HCT116 (cell line): ENCODE measurements at regions not wholly inside any gene's neighbourhood (a gene's known extent, or its start where the extent isn't known, plus 50 kb on each side); places are given as distances from the start of the nearest gene placed in this dataset.

Experiments used
- ATAC-seq: fragments of 200-7000 bp; cut with Tn5 transposase; 2 replicates; pipeline ENCODE4 v1.9.1; 2020; ENCODE audit warnings: mild to moderate bottlenecking, moderate library complexity
- BruUV-seq: library from RNA; stranded (reverse); fragments of 400-500 nt; replicated peaks from 2 replicates; lab custom pipeline; 2021; lab: Mats Ljungman, UMichigan
- CTCF ChIA-PET: fragments of 300-600 bp; sonication (Branson Sonifier 250); formaldehyde crosslinking; loops from one replicate; lab custom pipeline; 2021; ENCODE audit warnings: antibody characterized with exemption; lab: Charles Lee
- POLR2A ChIA-PET: fragments of 300-600, 350-600 bp; sonication (Branson Sonifier 250); formaldehyde crosslinking; loops from one replicate; lab custom pipeline; 2021; ENCODE audit warnings: antibody characterized with exemption; lab: Charles Lee
- RAD21 ChIA-PET, 2 experiments: fragments of 300-600 bp; sonication (Branson Sonifier 250); formaldehyde crosslinking; loops; one replicate each; lab custom pipeline; 2023; ENCODE audit warnings: low total read pairs in 2 of 2; ENCODE audit not compliant: uncharacterized antibody in 2 of 2, unreplicated experiment in 2 of 2, low non-redundant PET in 1 of 2; lab: Charles Lee
- DNase-seq: peaks from one replicate; pipeline ENCODE4 v3.0.0-alpha.2; 2010; ENCODE audit warnings: low read depth, low spot score
- H2AFZ ChIP-seq: fragments of 200-600 bp; shearing (Covaris generic), sonication (generic); 2 replicates; pipeline ENCODE4 v1.6.1; 2017; ENCODE audit warnings: low read depth, mixed run types, mixed read lengths, antibody characterized with exemption, low read length; ENCODE audit not compliant: poor library complexity, severe bottlenecking
- H3K27ac ChIP-seq: 2 replicates; pipeline ENCODE4 v1.5.1; 2012; ENCODE audit warnings: low read depth, low read length
- H3K27me3 ChIP-seq: fragments of 200-600 bp; sonication (generic); 2 replicates; pipeline ENCODE4 v1.6.1; 2016; ENCODE audit warnings: mixed run types, low read length, mixed read lengths; ENCODE audit not compliant: insufficient read depth
- H3K36me3 ChIP-seq, 2 experiments: fragments of 200-500 bp in 1 of 2; fragments of 200-600 bp in 1 of 2; sonication (Bioruptor generic) in 1 of 2; sonication (generic) in 1 of 2; 2 replicates each; pipeline versions ENCODE4 v1.5.1 to v1.6.1; 2014 to 2016; ENCODE audit warnings: low read length in 2 of 2, inconsistent platforms in 1 of 2, mixed read lengths in 1 of 2, mixed run types in 1 of 2; ENCODE audit not compliant: insufficient read depth in 2 of 2, control insufficient read depth in 1 of 2
- H3K4me1 ChIP-seq, 2 experiments: fragments of 200-600 bp in 1 of 2; sonication (generic) in 1 of 2; 2 replicates each; pipeline versions ENCODE4 v1.5.1 to v1.6.1; 2012 to 2017; ENCODE audit warnings: low read length in 2 of 2, inconsistent platforms in 1 of 2, mild to moderate bottlenecking in 1 of 2, mixed read lengths in 1 of 2, mixed run types in 1 of 2, moderate library complexity in 1 of 2; ENCODE audit not compliant: insufficient read depth in 2 of 2, control insufficient read depth in 1 of 2
- H3K4me2 ChIP-seq: fragments of 200-600 bp; sonication (generic); 2 replicates; pipeline ENCODE4 v1.6.1; 2017; ENCODE audit warnings: mixed run types, low read length, mixed read lengths
- H3K4me3 ChIP-seq, 2 experiments: fragments of 200-600 bp in 1 of 2; sonication (generic) in 1 of 2; replicated peaks in 1 of 2; 2 replicates each; pipeline ENCODE4 v1.5.1; 2011 to 2016; ENCODE audit warnings: low read length in 2 of 2, control low read depth in 1 of 2, low read depth in 1 of 2, mild to moderate bottlenecking in 1 of 2, mixed read lengths in 1 of 2, mixed run types in 1 of 2
- H3K79me2 ChIP-seq: fragments of 200-600 bp; sonication (generic); 2 replicates; pipeline ENCODE4 v1.6.1; 2017; ENCODE audit warnings: mild to moderate bottlenecking, mixed run types, low read length, moderate library complexity, mixed read lengths; ENCODE audit not compliant: insufficient read depth
- H3K9ac ChIP-seq: fragments of 200-600 bp; sonication (generic); 2 replicates; pipeline ENCODE4 v1.6.1; 2016; ENCODE audit warnings: low read length, mixed read lengths
- H3K9me2 ChIP-seq: fragments of 200-600 bp; sonication (generic), shearing (Covaris generic); 2 replicates; pipeline ENCODE4 v1.6.1; 2017; ENCODE audit warnings: mixed run types, mild to moderate bottlenecking, moderate library complexity; ENCODE audit not compliant: insufficient read depth
- H3K9me3 ChIP-seq, 2 experiments: fragments of 200-500 bp in 1 of 2; fragments of 200-600 bp in 1 of 2; sonication (Bioruptor generic) in 1 of 2; sonication (generic) in 1 of 2; 2 replicates each; pipeline ENCODE4 v1.6.1; 2014 to 2017; ENCODE audit warnings: low read length in 2 of 2, mixed read lengths in 2 of 2, inconsistent platforms in 1 of 2, low read depth in 1 of 2, mild to moderate bottlenecking in 1 of 2, mixed run types in 1 of 2, moderate library complexity in 1 of 2; ENCODE audit not compliant: control insufficient read depth in 1 of 2, insufficient read depth in 1 of 2
- H4K20me1 ChIP-seq: fragments of 200-600 bp; sonication (generic), shearing (Covaris generic); 2 replicates; pipeline ENCODE4 v1.6.1; 2017; ENCODE audit warnings: mixed run types, mild to moderate bottlenecking, moderate library complexity; ENCODE audit not compliant: insufficient read depth
- ATF3 ChIP-seq: IDR thresholded peaks from 2 replicates; pipeline ENCODE4 v1.6.1; 2012
- CBX3 ChIP-seq: IDR thresholded peaks from 2 replicates; pipeline ENCODE4 v1.6.1; 2012; ENCODE audit warnings: low read depth
- CEBPB ChIP-seq: IDR thresholded peaks from 2 replicates; pipeline ENCODE4 v1.6.1; 2012; ENCODE audit warnings: low read depth
- EZH2phosphoT487 ChIP-seq: fragments of 200-600 bp; IDR thresholded peaks from 2 replicates; pipeline ENCODE4 v1.6.1; 2018; ENCODE audit warnings: antibody characterized with exemption, borderline replicate concordance
- JUND ChIP-seq: IDR thresholded peaks from 2 replicates; pipeline ENCODE4 v1.6.1; 2012
- REST ChIP-seq: IDR thresholded peaks from 2 replicates; pipeline ENCODE4 v1.6.1; 2012; ENCODE audit warnings: low read depth
- SP1 ChIP-seq: IDR thresholded peaks from 2 replicates; pipeline ENCODE4 v1.6.1; 2012; ENCODE audit warnings: low read depth
- SRF ChIP-seq: IDR thresholded peaks from 2 replicates; pipeline ENCODE4 v1.6.1; 2012; ENCODE audit warnings: low read depth
- ZBTB33 ChIP-seq: IDR thresholded peaks from 2 replicates; pipeline ENCODE4 v1.6.1; 2011; ENCODE audit warnings: mild to moderate bottlenecking, low read length, moderate library complexity; ENCODE audit not compliant: insufficient replicate concordance; ENCODE audit errors: extremely low read depth
- intact Hi-C: fragments of 100-400 bp; cut with micrococcal nuclease; formaldehyde crosslinking; loops from 2 replicates; pipeline ENCODE4 v1.10.0; 2022

GRCh38 chr3:115255197-115255585, 108.1 kb upstream of the ZBTB20 start:
- no peak overlapping the region for H3K4me2 ChIP-seq
- H3K27me3 ChIP-seq = no peaks in the 10 kb centered on the region
- TF ChIP-seq ZBTB33 (no peak), CBX3 (no peak), SP1 (no peak), CEBPB (no peak), ATF3 (no peak), REST (no peak), EZH2phosphoT487 (no peak), JUND (no peak), SRF (no peak)
- TF ChIP-seq, all 23 proteins: peak for 0
- H3K4me1 ChIP-seq = peaks cover 0 to 5% of the 10 kb centered on the region in 2 experiments; a peak in 1 of 4 replicates
- no peaks in the 10 kb centered on the region for H3K36me3 ChIP-seq
- H3K4me3 ChIP-seq = no peak overlapping the region
- CTCF ChIA-PET = no interaction called here
- no peaks in the 10 kb centered on the region for H4K20me1 ChIP-seq
- H3K27ac ChIP-seq = no peak overlapping the region
- no peaks in the 10 kb centered on the region for H3K9me2 ChIP-seq
- no TSS peak for BruUV-seq
- RAD21 ChIA-PET = no interaction called here
- no peak overlapping the region for H2AFZ ChIP-seq
- H3K9me3 ChIP-seq = no peaks in the 10 kb centered on the region
- no peak for DNase-seq
- POLR2A ChIA-PET = no interaction called here
- ATAC-seq = no peak
- H3K9ac ChIP-seq = no peak overlapping the region
- H3K79me2 ChIP-seq = no peaks in the 10 kb centered on the region
- intact Hi-C loops = no loop called here
